Right lobe of liver (tissue), 4 donors: ENCODE measurements at regions not wholly inside any gene's neighbourhood (a gene's known extent, or its start where the extent isn't known, plus 50 kb on each side); places are given as distances from the start of the nearest gene placed in this dataset.

Source experiments
- POLR2A ChIP-seq: fragments of 450-650 bp; IDR thresholded peaks from one replicate; pipeline ENCODE4 v1.6.1; 2017; ENCODE audit warnings: antibody characterized with exemption, mild to moderate bottlenecking
- TF ChIP-seq, protein P1 (sequence below), 4 donors: fragments of 200-600 bp in 3 of 4; fragments of 450-650 bp in 1 of 4; IDR thresholded peaks; one replicate each; pipeline versions ENCODE4 v1.5.1 to v1.8.0; 2016 to 2022; ENCODE audit warnings: antibody characterized with exemption in 4 of 4, mild to moderate bottlenecking in 2 of 4
- donor health status: DM: no; HTN: no; CAD: no.
- donor health status: DM: no; HTN: no; CAD: no.
- donor health status: DM: no; HTN: yes; CAD: no.

GRCh38 chr12:20268771-20269170 is 99.6 kb upstream of the PDE3A start:
- TF ChIP-seq, protein P1, sequence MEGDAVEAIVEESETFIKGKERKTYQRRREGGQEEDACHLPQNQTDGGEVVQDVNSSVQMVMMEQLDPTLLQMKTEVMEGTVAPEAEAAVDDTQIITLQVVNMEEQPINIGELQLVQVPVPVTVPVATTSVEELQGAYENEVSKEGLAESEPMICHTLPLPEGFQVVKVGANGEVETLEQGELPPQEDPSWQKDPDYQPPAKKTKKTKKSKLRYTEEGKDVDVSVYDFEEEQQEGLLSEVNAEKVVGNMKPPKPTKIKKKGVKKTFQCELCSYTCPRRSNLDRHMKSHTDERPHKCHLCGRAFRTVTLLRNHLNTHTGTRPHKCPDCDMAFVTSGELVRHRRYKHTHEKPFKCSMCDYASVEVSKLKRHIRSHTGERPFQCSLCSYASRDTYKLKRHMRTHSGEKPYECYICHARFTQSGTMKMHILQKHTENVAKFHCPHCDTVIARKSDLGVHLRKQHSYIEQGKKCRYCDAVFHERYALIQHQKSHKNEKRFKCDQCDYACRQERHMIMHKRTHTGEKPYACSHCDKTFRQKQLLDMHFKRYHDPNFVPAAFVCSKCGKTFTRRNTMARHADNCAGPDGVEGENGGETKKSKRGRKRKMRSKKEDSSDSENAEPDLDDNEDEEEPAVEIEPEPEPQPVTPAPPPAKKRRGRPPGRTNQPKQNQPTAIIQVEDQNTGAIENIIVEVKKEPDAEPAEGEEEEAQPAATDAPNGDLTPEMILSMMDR (IDR thresholded peaks at IDR 0.05) = no peak
- no peak for TF ChIP-seq POLR2A
